HG03066 (cell line): ENCODE measurements at regions not wholly inside any gene's neighbourhood (a gene's known extent, or its start where the extent isn't known, plus 50 kb on each side); places are given as distances from the start of the nearest gene placed in this dataset.

Experiments used
- ATAC-seq: cut with Tn5 transposase; IDR thresholded peaks from one replicate; pipeline ENCODE4 v1.9.1; 2021; ENCODE audit warnings: low read depth; ENCODE audit not compliant: unreplicated experiment

GRCh38 chr9:115594557-115594956 lies 476.6 kb upstream of the TNC start:
- no peak for ATAC-seq

GRCh38 chr9:115596021-115596745 lies 478.2 kb upstream of the TNC start:
- ATAC-seq = no peak

GRCh38 chr9:115596746-115597080 lies 478.8 kb upstream of the TNC start:
- no peak for ATAC-seq

- no peak for ATAC-seq
Observed at GRCh38 chr9:115597330-115597895, 479.5 kb upstream of the TNC start.

GRCh38 chr9:115598751-115599150 lies 480.8 kb upstream of the TNC start:
- ATAC-seq = no peak

GRCh38 chr9:115599898-115600297 lies 481.9 kb upstream of the TNC start:
- ATAC-seq = no peak

GRCh38 chr9:115601434-115601833 lies 483.5 kb upstream of the TNC start:
- no peak for ATAC-seq

GRCh38 chr9:115604831-115605483 lies 487.0 kb upstream of the TNC start:
- no peak for ATAC-seq

GRCh38 chr9:115606838-115607237 lies 488.9 kb upstream of the TNC start:
- ATAC-seq = no peak

GRCh38 chr9:115614326-115614999 lies 496.5 kb upstream of the TNC start:
- ATAC-seq = no peak

- ATAC-seq = no peak
Observed at GRCh38 chr9:115615000-115615401, 497.0 kb upstream of the TNC start.

GRCh38 chr9:115615821-115616665 lies 498.1 kb upstream of the TNC start:
- ATAC-seq = no peak

GRCh38 chr9:115616666-115617239 lies 498.8 kb upstream of the TNC start:
- ATAC-seq = no peak

GRCh38 chr9:115625251-115625650 lies 507.3 kb upstream of the TNC start:
- ATAC-seq = no peak

GRCh38 chr9:115625954-115626353 lies 508.0 kb upstream of the TNC start:
- ATAC-seq = no peak

GRCh38 chr9:115627511-115627910 lies 509.6 kb upstream of the TNC start:
- ATAC-seq = no peak

GRCh38 chr9:115628426-115628825 lies 510.5 kb upstream of the TNC start:
- no peak for ATAC-seq

- no peak for ATAC-seq
Observed at GRCh38 chr9:115629879-115630840, 512.2 kb upstream of the TNC start.

- ATAC-seq = no peak
Observed at GRCh38 chr9:115632391-115632790, 514.4 kb upstream of the TNC start.
